DND-41 (cell line): ENCODE measurements at regions not wholly inside any gene's neighbourhood (a gene's known extent, or its start where the extent isn't known, plus 50 kb on each side); places are given as distances from the start of the nearest gene placed in this dataset.

Experiments
- EZH2 ChIP-seq: IDR thresholded peaks from 3 replicates; pipeline ENCODE4 v1.6.1; 2012; ENCODE audit warnings: borderline replicate concordance, low read depth, mild to moderate bottlenecking, moderate library complexity, low read length, inconsistent platforms; ENCODE audit not compliant: severe bottlenecking
- TF ChIP-seq, protein P1 (sequence below): IDR thresholded peaks from 2 replicates; pipeline ENCODE4 v1.5.1; 2012; ENCODE audit warnings: borderline replicate concordance, low read length, moderate library complexity, mild to moderate bottlenecking; ENCODE audit not compliant: poor library complexity, severe bottlenecking; ENCODE audit errors: extremely low read depth

DNA sequence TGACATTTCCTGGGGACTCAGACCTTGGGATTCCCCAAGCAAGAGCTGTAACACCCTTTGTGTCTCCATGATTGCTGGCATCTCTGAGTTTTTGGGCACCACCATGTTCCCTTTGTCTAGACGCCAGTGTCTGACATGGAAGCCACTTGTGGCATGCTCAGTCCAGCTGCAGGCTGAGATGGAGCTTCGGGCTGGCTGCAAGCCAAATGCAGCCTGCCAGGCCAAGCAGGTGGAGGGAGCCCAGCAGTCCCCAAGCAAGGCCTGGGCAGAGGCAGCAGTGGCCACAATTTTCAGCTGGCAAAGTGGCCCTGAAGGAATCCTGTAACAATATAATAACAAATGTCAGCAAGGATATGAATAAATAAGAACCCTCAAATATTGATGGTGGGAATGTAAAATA is 86.2 kb upstream of the ABCB5 start:
- TF ChIP-seq, protein P1, sequence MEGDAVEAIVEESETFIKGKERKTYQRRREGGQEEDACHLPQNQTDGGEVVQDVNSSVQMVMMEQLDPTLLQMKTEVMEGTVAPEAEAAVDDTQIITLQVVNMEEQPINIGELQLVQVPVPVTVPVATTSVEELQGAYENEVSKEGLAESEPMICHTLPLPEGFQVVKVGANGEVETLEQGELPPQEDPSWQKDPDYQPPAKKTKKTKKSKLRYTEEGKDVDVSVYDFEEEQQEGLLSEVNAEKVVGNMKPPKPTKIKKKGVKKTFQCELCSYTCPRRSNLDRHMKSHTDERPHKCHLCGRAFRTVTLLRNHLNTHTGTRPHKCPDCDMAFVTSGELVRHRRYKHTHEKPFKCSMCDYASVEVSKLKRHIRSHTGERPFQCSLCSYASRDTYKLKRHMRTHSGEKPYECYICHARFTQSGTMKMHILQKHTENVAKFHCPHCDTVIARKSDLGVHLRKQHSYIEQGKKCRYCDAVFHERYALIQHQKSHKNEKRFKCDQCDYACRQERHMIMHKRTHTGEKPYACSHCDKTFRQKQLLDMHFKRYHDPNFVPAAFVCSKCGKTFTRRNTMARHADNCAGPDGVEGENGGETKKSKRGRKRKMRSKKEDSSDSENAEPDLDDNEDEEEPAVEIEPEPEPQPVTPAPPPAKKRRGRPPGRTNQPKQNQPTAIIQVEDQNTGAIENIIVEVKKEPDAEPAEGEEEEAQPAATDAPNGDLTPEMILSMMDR = no peak
- no peak for TF ChIP-seq EZH2
